ENCODE measurements at regions not wholly inside any gene's neighbourhood (a gene's known extent, or its start where the extent isn't known, plus 50 kb on each side); places are given as distances from the start of the nearest gene placed in this dataset.
"Not testable (repeated sequence)": the region's sequence is repeated elsewhere in the genome, so short reads cannot be mapped to it uniquely, and the experiment has no call there.

DNA sequence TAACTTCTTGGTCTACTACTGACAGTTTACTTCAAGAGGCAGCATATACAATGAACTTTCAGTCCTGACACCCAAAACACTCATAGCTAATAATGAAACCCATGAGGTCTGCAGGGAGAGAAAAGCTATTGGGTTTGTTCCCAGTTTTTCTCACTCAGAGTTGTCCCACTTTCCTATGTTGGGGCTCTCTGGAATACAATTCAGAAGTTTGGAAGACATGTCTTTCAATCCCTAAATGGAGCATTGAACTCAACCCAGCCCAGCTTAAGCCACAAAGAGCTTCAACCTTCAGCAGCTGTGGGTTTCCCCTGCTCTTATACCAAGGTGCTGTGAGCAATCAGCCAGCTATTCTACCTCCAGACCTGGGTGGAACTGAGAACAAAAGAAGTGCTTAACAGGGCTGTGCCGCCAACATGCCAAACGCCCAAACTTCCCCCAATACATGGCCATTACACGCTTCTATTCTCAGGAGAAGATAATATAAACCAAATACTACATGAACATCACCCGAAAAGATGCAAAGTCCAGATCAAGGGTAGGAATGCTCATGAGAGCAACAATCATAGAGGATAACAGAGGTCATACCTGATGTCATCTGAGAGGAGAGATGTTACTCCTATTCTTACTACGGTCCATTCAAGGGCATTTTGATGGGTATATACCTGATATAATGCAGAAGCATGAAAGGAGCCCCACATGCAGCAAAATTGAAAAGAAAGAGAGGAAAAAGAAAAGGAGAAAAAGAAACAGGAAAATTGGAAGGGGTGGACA lies 131.2 kb upstream of the TGFBR2 start:
- DNase-seq: peak; percentile 5

DNA sequence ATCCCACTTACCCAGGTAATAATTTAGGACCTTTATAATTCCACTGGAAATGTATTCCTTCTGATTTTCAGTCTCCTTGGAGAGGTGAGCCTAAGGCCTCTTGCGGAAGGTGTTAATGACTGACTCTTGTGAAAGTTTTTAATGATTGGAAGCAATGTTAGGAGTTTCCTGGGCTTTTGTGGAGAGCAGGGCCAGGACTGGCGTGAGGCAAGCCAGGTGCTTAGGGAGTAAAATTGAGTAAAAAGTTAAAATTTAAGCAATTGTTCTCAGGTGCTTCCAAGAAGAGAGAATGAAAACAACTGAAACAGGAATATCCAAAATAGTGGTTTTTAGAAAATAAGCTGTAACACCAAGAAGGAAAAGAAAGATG lies 130.6 kb upstream of the TGFBR2 start:
- DNase-seq: no peak

DNA sequence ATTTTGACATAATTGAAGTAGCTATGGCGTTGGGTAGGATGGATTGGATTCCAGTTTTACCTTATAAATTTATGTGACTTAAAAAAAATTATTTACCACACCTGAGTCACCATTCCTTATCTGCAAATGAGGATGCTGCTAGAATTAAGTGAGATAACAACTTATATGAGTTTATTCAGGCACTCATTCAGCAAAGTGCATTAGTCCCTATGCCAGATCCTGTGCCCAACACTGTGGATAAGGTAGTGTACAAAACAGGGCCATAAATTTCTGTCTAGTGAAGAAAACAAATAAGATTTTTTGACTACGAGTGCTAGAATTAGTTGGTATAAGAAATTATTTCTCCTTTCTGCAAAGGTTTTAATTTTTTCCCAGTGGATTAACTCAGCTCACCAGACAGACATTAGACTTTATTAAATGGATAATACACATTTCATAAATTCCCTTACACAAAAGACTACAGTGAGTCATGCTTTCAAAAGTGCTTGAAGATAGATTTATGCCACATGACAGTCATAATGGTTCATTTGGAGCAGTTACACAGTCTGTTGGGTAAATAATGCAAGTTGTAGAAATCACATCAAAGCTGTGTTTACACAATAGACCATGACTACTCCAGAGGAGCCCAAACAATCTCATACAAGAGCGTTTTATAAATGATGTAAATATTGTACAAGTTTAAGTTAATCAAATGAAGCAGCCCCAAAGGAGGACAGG lies 129.9 kb upstream of the TGFBR2 start:
- peak; percentile 42 for DNase-seq

DNA sequence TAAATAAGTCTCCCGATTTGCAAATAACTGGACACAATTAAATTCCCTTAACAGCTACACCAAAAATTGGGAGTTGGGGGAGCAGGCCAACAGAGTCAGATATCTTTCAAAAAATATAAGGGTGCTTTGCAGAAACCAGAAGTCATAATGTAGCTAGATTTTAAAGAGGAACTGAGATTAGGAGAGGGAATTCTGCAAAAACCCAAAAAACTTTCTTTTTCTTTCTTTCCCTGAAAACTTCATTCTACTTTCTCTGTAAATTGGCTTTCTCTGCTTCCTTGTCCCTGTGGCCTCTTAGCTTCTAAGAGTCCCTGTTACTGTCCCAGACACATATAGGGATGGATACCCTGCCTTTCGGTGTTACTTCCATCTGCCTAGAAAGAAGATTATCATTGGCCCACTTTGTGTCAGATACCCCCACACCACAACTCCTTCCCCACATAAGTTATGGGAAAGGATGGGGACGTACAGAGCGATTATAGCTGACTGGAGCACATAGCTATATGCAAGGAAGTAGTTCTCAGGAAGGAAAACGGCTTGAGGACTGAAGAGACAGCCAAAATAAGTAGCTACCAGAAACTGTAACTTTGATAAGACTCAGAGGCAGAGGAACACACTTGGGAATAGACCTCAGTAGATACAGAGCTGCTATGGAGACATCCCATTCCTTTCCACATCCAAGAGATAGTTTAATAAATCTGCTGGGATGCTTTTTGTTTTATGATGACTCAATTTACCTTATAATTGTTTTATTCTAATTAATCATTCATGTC lies 129.1 kb upstream of the TGFBR2 start:
- no peak for DNase-seq

DNA sequence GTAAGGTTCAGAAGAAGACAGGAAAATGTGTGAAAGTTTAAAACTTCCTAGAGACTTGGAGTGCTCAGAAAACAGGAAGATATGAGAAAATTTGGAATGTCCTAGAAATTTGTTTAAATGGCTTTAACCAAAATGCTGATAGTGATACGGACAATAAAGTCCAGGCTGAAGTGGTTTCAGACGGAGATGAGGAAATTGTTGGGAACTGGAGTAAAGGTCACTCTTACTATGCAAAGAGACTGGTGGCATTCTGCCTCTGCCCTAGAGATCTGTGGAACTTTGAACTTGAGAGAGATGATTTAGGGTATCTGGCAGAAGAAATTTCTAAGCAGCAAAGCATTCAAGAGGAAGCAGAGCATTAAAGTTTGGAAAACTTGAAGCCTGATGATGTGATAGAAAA lies 126.7 kb upstream of the TGFBR2 start:
- DNase-seq: not testable (repeated sequence)

DNA sequence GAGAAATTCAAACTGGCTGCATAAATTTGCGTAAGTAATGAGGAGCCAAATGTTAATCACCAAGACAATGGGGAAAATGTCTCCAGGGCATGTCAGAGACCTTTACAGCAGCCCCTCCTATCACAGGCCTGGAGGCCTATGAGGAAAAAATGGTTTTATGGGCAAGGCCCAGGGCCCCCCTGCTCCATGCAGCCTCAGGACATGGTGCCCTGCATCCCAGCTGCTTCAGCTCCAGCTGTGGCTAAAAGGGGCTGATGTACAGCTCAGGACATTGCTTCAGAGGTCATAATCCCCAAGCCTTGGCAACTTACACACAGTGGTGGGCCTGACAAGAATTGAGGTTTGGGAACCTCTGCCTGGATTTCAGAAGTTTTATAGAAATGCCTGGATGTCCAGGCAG lies 126.2 kb upstream of the TGFBR2 start:
- not testable (repeated sequence) for DNase-seq

DNA sequence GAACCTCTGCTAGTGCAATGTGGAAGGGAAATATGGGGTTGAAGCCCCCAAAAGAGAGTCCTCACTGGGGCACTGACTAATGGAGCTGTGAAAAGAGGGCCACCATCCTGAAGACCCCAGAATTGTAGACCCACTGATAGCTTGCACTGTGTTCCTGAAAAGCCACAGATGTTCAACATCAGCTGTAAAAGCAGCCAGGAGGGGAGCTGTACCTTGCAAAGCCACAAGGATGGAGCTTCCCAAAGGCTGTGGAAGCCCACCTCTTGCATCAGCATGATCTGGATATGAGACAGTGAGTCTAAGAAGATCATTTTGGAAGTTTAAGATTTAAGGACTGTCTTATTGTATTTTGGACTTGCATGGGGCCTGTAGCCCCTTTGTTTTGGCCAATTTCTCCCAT lies 125.8 kb upstream of the TGFBR2 start:
- DNase-seq: no peak

DNA sequence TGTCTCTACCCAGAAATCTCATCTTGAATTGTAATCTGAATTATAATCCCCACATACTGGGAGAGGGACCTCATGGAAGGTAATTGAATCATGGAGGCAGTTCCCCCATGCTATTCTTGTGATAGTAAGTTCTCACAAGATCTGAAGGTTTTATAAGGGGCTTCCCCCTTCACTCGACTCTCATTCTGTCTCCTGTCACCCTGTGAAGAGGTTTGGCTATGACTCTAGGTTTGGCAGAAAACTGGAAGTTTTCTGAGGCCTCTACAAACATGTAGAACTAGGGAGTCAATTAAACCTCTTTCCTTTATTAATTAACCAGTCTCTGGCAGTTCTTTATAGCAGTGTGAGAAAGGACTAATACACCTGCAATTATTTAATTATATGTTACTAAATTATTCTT lies 125.2 kb upstream of the TGFBR2 start:
- DNase-seq: no peak

DNA sequence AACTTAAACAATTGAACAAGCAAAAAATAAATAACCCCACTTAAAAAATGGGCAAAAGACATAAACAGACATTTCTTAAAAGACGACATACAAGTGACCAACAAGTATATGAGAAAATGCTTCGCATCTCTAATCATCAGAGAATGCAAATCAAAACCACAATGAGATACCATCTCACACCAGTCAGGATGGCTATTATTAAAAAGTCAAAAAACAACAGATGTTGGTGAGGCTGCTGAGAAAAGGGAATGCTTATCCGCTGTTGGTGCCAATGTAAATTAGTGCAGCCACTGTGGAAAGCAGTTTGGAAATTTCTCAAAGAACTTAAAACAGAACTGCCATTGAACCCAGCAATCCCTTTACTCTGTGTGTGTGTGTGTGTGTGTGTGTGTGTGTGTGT lies 122.2 kb upstream of the TGFBR2 start:
- not testable (repeated sequence) for DNase-seq

DNA sequence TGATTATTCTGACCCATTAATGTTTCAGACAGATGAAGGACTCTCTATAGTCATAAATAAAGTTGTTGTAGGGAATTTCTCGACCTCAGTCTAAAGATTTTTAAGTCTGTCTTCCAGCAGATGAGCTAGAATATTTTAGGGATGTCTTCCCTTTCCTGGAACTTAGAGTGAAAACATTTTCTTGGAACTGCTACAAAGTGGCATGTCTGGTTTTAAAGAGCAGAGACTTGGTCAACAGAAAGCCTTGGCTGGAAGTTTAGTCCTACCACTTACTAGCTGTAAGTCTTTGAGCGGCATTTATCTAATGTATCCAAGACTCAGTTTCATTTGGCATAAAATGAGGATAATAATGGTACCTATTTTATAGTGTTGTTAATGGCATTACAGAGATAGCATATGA lies 120.0 kb upstream of the TGFBR2 start:
- DNase-seq: no peak

DNA sequence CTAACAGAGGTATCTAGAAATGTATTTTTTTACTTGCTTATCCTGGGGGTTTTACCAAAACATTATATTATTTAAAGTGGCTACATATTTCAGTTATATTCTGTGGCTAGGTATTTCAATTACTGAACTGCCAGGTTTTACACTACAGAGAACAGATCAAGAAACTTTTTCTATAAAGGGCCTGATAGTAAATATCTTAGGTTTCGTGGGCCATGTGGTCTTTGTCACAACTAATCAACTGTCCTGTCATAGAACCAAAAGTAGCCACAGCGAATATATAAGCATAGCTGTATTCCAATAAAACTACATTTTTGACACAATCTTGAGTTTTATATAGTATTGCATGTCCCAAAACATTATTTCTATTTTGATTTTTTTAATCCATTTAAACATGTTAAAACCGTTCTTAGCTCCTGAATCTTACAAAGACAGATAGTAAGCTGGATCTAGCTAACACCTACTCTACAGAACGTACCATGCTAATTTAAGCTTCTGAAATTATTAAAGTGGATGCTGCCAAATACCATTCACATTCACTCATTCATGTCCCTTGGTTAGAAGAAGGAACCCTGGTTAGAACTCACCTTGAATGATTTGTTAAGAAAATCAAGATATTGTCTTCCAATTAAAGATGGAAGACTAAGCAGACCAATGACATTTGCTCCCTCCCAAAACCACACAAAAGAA lies 118.2 kb upstream of the TGFBR2 start:
- no peak for DNase-seq

DNA sequence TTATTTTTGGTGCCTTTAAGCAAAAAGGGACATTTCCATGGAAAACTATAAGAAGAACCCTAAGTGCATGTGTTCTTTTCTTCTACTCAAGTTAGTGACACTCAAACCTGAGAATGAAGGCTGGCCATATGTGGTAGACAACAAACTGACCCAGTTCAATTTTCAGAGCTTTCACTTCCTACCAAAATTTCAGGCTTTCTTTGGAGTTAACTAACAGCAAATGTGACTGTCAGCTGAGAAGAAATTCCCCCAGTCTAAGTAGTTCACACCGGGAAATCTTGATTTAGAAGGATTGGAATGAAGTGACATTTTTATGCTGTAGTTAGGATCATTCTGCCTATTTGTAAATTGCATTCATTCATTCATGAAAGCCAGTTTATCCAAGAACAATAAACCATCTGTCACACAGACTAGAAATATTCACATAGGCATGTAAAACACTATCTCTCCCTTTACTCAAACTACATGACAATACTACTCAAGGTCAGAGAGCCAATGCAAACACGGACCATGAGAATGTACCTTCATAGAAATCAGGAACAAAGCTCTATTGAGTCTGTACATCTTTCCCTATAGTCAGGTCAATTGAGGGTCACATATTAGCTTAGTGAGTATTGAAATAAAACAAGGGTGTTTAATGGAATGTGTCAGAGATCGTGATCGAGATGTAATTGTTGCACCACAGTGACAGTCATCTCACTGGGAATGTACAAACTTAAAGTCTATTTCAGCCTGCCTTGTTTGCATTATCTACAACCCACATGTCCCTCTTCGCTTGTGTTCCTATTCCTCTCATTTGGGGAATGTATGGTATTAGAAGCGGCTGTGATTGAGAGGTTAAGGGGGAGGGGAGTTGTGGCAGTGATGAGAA lies 113.8 kb upstream of the TGFBR2 start:
- no peak for DNase-seq

DNA sequence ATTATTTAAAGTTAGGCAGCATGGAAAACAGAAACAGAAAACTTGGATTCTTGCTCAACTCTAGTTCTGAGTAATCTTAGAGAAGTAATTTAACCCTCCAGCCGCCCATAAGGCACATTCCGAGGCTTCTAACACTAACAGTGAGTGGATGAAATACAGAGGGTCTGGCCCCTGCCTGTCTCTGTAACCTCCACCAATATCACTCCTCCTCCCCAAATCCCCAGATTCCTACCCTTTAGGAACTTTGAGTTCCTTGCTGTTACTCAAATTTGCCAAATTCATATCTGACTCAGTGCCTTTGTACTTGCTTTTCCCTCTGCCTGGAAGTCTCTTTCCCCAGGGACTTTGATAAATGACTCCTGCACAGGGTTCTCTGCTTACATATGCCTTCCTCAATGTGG lies 112.5 kb upstream of the TGFBR2 start:
- DNase-seq: no peak

DNA sequence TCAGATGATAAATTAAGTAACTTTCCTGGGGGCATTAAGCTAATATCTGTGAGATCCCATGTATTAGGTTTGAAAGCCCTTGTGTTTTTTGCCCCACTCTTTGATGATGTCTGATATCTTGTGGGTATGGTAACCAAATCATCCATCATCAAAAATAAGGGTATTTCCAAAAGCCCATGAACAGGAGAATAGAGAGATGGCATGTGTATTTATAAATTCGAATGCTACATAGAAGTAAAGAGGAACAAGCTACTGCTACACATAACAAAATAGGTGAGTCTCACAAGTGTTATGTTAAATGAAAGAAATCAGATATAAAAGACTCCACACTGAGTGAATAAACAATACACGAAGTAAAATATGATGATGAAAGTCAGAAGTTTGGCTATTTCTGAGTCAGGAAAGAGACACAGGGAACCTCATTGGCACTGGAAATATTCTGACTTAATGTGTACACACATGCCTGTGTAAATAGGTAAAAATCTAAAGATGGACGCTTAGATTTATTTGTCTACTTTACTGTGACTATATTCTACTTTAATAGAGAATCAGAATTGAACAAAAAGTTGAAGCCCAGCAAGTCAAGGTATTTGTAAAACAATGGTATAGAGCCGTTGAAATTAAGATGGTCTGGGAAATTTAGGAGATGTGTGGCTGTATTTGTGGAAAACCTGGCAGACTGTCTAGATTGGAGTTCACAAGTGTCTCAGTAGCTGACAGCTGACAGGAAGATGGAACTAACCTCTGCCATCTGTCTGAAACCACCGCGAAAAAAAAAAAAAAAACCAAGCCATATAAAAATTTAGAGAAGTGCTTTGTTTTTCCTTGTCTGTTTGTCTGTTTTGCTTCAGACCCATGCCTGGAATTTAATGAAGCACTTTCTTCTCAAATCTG lies 111.0 kb upstream of the TGFBR2 start:
- no peak for DNase-seq

DNA sequence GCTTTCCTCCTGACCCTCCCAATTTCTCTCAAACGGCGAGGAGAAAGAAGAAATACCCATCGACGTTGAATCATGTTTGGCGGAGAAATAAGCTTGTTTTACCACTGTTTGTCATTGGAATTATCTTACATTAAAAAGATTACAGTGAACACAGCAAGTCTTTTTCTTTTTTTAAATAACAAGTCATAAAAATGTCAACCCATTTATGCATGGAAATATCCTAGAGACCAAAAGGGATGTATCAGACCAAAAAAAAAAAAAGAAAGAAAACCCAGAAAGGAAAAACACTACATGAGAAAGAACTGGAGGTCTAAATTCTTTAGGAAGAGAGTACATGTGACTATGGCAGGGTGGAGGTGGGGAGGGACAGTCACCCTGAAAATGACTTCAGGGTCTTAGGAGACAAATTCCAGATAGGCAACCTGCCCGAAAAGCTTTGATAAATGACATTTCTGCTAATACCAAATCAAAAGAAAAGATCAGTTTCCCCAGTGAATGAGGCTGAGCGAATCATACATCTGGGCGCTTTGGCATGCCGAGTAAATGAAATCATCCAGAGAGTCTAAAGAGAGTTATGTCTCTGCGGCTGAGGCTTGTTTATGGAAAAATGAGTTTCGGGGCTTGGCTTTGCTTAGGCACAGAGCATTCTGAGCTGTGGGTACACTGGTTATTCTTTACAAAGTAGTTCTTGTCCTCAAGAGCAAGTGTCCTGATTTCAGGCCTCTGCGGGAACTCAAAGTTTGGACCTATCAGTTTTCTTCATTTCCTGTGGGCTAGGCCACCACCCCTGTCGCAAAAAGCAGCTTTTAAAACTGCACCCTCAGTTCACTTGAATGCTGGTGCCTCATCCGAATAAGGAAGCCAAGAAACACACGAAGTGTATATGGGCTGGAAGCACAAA lies 110.1 kb upstream of the TGFBR2 start:
- no peak for DNase-seq

DNA sequence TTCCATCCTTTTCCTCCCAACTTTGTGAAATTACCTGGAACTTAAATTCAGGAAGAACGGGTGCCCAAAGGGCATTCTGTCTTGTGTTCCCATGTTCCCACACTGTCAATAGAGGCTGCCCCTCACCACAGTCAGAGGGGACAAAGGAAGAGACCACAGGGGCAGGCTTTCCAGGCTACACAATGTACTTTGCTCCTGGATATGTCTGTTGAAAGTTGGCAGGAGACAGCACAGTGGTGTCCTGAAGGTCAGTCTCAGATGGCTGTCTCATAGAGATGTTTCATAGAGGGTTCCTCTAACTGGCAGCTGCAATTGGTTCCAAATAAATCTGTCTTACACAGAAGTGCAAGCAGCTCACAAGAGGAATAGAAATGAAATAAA lies 107.8 kb upstream of the TGFBR2 start:
- DNase-seq: no peak

DNA sequence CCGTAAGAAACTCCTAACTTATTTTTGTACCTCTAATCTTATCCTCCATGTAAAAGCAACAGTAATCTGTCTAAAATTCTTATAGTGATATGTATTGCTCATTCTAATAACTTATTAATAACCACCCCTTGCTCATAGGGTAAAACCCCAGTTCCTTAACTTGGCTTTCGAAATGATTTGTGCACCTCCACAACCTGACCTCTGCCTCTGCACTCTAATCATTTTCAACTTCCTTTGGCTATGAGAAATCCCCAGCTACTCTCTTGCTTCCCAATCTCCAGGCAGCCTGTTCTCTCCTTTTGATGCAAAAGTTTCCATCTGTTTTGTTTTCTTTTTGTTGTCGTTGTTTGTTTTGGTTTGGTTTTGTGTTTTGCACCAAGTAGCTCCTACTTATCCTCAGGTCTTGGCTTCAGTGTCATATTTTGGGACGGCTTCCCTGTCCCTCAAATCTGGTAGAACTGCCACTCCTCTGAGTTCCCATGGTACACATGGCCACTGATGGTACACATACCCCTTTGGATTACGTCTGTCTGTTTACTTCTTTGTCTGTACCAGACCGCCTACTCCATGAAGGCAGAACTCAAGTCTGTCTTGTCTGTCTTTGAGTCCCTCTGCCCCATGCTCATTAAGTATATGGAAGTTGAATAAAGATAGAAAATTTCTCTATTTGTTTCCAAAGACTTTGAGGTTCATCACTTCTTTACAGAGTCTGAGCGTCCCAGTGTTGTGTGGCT lies 105.6 kb upstream of the TGFBR2 start:
- DNase-seq: peak; percentile 78

DNA sequence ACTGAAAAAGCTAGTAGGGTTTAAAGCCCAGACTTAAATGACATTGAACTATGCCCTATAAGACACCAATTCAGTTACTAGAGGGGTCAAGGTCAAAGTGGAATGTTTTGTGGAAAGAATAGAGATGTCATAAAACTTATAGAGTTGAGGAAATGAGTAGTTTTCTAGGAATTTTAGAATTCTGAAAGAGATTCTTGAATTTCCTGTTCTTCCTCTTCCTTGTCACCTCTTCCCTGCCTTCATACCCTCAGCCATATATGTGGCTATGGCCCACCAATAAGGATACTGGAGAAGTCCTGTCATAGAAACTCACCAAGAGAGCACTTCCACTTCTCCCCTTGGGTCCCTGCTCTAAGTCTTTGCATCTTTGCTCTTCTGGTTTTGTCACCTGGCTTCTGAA lies 104.9 kb upstream of the TGFBR2 start:
- no peak for DNase-seq

DNA sequence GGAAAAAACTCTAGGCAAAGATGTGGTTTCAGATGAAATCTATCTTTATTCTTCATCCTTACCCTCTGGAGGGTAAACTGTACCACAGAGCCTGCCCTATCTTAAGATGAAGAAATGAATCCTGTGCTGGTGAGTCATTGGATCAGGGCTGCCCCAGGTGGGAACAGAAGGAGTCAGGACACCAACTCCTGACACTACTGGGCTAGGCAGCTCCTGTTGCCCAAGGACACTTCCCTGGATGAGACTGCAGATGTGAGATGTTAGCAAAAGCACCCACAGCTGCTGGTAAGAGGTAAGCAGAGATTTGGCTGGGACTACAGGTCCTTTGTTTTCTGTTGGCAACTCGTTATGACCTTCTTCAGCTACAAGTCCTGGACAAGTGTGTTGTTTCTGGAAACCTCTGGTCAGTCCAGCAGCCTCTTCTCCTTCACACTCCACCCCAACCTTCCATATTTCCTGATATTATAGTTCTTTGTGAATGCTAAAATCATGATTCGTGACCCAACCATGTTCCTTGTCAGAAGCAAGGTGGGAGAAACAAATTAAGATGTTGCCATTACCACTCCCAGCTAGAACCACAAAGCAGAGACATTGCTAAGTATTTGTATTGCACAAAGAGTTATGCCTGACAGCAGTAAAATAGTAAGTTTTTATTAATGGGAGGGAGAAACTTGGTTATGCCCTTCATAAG lies 104.2 kb upstream of the TGFBR2 start:
- DNase-seq: no peak

All from activated CD4-positive, alpha-beta T cell treated with anti-CD3 and anti-CD28 coated beads, Interleukin-2, Interleukin-6, amounts not matched to agents 100 ng/mL and 50 ng/mL, durations not matched to agents 16 hours and 8 hours (primary cell).